SK-N-SH (cell line): ENCODE measurements at regions not wholly inside any gene's neighbourhood (a gene's known extent, or its start where the extent isn't known, plus 50 kb on each side); places are given as distances from the start of the nearest gene placed in this dataset.

ENCODE experiments used
- CTCF ChIA-PET: fragments of 300-600, 350-600 bp; formaldehyde crosslinking; extraction: SDS; loops from one replicate; lab custom pipeline; 2021; lab: Yijun Ruan, JAX
- POLR2A ChIA-PET: fragments of 350-600 bp; sonication (Branson Sonifier 250); formaldehyde crosslinking; extraction: SDS; loops from one replicate; lab custom pipeline; 2020; ENCODE audit warnings: antibody characterized with exemption, inconsistent platforms; lab: Yijun Ruan, JAX
- DNase-seq: peaks from one replicate; pipeline ENCODE4 v3.0.0; 2012
- H2AFZ ChIP-seq: fragments of 200-600 bp; sonication (generic); 2 replicates; pipeline ENCODE4 v1.8.1; 2016; ENCODE audit warnings: antibody characterized with exemption, mild to moderate bottlenecking, low read depth
- H3F3A ChIP-seq: fragments of 200-600 bp; sonication (generic); replicated peaks from 2 replicates; pipeline ENCODE3; 2016; ENCODE audit warnings: antibody characterized with exemption, mild to moderate bottlenecking; ENCODE audit not compliant: insufficient read depth
- H3K27ac ChIP-seq, 2 experiments: fragments of 200-500 bp in 1 of 2; fragments of 200-600 bp in 1 of 2; sonication (Bioruptor generic) in 1 of 2; sonication (generic), shearing (Covaris generic) in 1 of 2; 2 replicates each; pipeline versions ENCODE4 v1.5.1 to v1.6.1; 2014 to 2016; ENCODE audit warnings: low read depth in 2 of 2, inconsistent platforms in 1 of 2, low read length in 1 of 2, mild to moderate bottlenecking in 1 of 2, mixed read lengths in 1 of 2
- H3K27me3 ChIP-seq: fragments of 200-600 bp; sonication (generic), shearing (Covaris generic); 2 replicates; pipeline ENCODE4 v1.6.1; 2016; ENCODE audit warnings: mixed run types; ENCODE audit not compliant: insufficient read depth
- H3K36me3 ChIP-seq, 2 experiments: fragments of 200-500 bp in 1 of 2; fragments of 200-600 bp in 1 of 2; sonication (Bioruptor generic) in 1 of 2; sonication (generic) in 1 of 2; replicated peaks in 1 of 2; 2 replicates each; pipeline versions ENCODE3 to v1.5.1; 2014 to 2016; ENCODE audit warnings: low read length in 1 of 2, mild to moderate bottlenecking in 1 of 2; ENCODE audit not compliant: insufficient read depth in 2 of 2, control insufficient read depth in 1 of 2
- H3K4me1 ChIP-seq, 2 experiments: fragments of 200-500 bp in 1 of 2; fragments of 200-600 bp in 1 of 2; sonication (Bioruptor generic) in 1 of 2; sonication (generic), shearing (Covaris generic) in 1 of 2; 2 replicates each; pipeline versions ENCODE4 v1.5.1 to v1.6.1; 2014 to 2016; ENCODE audit warnings: low read depth in 1 of 2, low read length in 1 of 2, mixed run types in 1 of 2; ENCODE audit not compliant: insufficient read depth in 2 of 2, control insufficient read depth in 1 of 2
- H3K4me2 ChIP-seq: fragments of 200-600 bp; sonication (generic), shearing (Covaris generic); 2 replicates; pipeline ENCODE4 v1.6.1; 2017; ENCODE audit warnings: mixed run types
- H3K4me3 ChIP-seq, 2 experiments: fragments of 200-500 bp in 1 of 2; fragments of 200-600 bp in 1 of 2; sonication (Bioruptor generic) in 1 of 2; sonication (generic), shearing (Covaris generic) in 1 of 2; 2 replicates each; pipeline versions ENCODE4 v1.5.1 to v1.8.1; 2014 to 2016; ENCODE audit warnings: low read depth in 2 of 2, inconsistent platforms in 1 of 2, low read length in 1 of 2, mild to moderate bottlenecking in 1 of 2, mixed read lengths in 1 of 2, moderate library complexity in 1 of 2
- H3K79me2 ChIP-seq: fragments of 200-600 bp; sonication (generic); 2 replicates; pipeline ENCODE4 v1.8.1; 2017; ENCODE audit warnings: mild to moderate bottlenecking; ENCODE audit not compliant: insufficient read depth
- H3K9ac ChIP-seq: fragments of 200-600 bp; sonication (generic); 2 replicates; pipeline ENCODE4 v1.6.1; 2017; ENCODE audit warnings: mixed run types
- H3K9me2 ChIP-seq: fragments of 200-600 bp; sonication (generic); 2 replicates; pipeline ENCODE4 v1.6.1; 2017; ENCODE audit warnings: mixed run types
- H3K9me3 ChIP-seq: fragments of 200-600 bp; sonication (generic); 2 replicates; pipeline ENCODE4 v1.6.1; 2017; ENCODE audit warnings: mixed run types, mild to moderate bottlenecking, moderate library complexity
- H4K20me1 ChIP-seq: fragments of 200-600 bp; sonication (generic); 2 replicates; pipeline ENCODE4 v1.6.1; 2017; ENCODE audit warnings: mild to moderate bottlenecking, mixed run types; ENCODE audit not compliant: insufficient read depth
- CHD2 ChIP-seq: fragments of 150-350 bp; IDR thresholded peaks from 2 replicates; pipeline ENCODE4 v1.6.1; 2018; ENCODE audit warnings: low read length; ENCODE audit not compliant: partially characterized antibody
- EP300 ChIP-seq, 2 experiments: IDR thresholded peaks; 2 replicates each; pipeline versions ENCODE4 v1.4.0 to v1.6.1; 2012; ENCODE audit warnings: borderline replicate concordance in 1 of 2, low read depth in 1 of 2, low read length in 1 of 2
- EZH2phosphoT487 ChIP-seq: fragments of 200-600 bp; sonication (generic); IDR thresholded peaks from 2 replicates; pipeline ENCODE4 v1.6.1; 2017; ENCODE audit warnings: low read depth, mixed run types, mild to moderate bottlenecking, antibody characterized with exemption, moderate library complexity, borderline replicate concordance
- FOXM1 ChIP-seq: IDR thresholded peaks from 2 replicates; pipeline ENCODE4 v1.4.0; 2012; ENCODE audit warnings: low read depth, mild to moderate bottlenecking
- GATA2 ChIP-seq: sonication (generic); formaldehyde crosslinking; IDR thresholded peaks from 2 replicates; pipeline ENCODE4 v1.5.0; 2020; ENCODE audit warnings: mild to moderate bottlenecking, missing genetic modification reagents
- IRF3 ChIP-seq: fragments of 150-350 bp; IDR thresholded peaks from 2 replicates; pipeline ENCODE4 v1.6.1; 2016; ENCODE audit warnings: mild to moderate bottlenecking, low read depth, low read length
- MEF2A ChIP-seq: IDR thresholded peaks from 2 replicates; pipeline ENCODE4 v1.4.0; 2012; ENCODE audit warnings: low read depth, borderline replicate concordance
- NRF1 ChIP-seq: IDR thresholded peaks from 2 replicates; pipeline ENCODE4 v1.6.1; 2012; ENCODE audit warnings: low read depth, mild to moderate bottlenecking, low read length
- POLR2AphosphoS5 ChIP-seq: IDR thresholded peaks from 2 replicates; pipeline ENCODE4 v1.6.1; 2012; ENCODE audit warnings: low read depth, low read length
- RAD21 ChIP-seq: IDR thresholded peaks from 2 replicates; pipeline ENCODE4 v1.6.1; 2012; ENCODE audit warnings: mild to moderate bottlenecking, low read length
- RCOR1 ChIP-seq: fragments of 150-350 bp; IDR thresholded peaks from 2 replicates; pipeline ENCODE4 v1.6.1; 2017; ENCODE audit warnings: antibody characterized with exemption, low read length
- ZBTB33 ChIP-seq: IDR thresholded peaks from 2 replicates; pipeline ENCODE4 v1.4.0; 2012; ENCODE audit warnings: low read depth, borderline replicate concordance
- WGBS: methylation state at CpG from one replicate; pipeline ENCODE4 v1.1.6; 2017; ENCODE audit warnings: low lambda C conversion rate; 5-methylcytosine and 5-hydroxymethylcytosine counted together
- TF ChIP-seq, protein P1 (sequence below): IDR thresholded peaks from 2 replicates; pipeline ENCODE4; 2012

DNA sequence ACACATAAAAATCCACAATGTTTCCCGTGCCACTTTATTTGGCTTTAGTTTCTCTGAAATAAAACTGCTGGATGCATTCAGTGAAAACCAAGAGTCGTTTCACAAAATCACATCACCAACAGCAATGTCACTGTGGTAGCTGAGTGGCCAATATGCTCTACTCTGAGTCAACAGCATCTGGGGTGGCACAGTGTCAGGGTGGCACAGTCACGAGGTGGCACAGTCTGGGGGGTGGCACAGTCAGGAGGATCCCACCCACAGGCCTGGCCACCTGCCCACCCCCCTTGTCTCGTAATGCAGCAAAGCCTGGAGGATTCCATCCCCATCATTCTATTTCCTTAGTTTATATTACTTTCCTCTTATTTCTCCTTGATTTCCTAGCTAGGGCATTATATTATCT is 87.0 kb downstream of the ANKRD60 start (continued):
- no peak for TF ChIP-seq ZBTB33
- no peak for TF ChIP-seq CHD2
- TF ChIP-seq, protein P1, sequence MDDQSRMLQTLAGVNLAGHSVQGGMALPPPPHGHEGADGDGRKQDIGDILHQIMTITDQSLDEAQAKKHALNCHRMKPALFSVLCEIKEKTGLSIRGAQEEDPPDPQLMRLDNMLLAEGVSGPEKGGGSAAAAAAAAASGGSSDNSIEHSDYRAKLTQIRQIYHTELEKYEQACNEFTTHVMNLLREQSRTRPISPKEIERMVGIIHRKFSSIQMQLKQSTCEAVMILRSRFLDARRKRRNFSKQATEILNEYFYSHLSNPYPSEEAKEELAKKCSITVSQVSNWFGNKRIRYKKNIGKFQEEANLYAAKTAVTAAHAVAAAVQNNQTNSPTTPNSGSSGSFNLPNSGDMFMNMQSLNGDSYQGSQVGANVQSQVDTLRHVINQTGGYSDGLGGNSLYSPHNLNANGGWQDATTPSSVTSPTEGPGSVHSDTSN, result no peak

DNA sequence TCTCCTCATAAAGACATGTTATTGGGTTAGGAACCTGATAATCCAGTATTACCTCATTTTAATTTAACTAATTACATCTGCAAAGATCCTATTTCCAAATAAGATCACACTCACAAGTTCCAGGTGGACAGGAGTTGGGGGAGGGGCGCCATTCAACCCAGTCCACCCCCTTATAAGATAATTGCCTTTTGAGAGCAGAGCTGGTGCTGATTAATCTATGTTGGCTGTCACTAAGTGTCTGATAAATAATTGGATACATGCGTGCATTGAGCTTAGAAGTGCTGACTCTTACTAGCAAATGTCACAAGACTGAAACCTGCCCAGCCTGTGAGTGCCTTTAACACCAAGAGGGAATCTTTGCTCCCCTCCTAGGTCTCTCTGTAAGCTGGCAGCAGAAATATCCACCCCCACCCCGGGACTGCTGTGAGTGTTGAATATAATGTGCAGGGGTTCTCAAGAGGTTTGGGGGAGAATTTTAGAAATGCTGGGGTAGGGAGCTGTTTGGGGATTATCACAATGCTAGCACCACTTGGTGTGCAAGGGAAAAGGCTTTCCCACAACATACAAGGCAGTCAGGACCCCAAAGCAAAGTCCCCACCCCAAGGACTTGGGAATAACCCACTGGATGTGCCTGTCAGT is 87.5 kb downstream of the ANKRD60 start:
- Histone ChIP-seq H4K20me1 (no peaks in the 10 kb centered on the region), H3K4me3 (no peak overlapping the region), H3F3A (no peaks in the 10 kb centered on the region), H3K79me2 (no peaks in the 10 kb centered on the region), H3K27me3 (peaks cover 12% of the 10 kb centered on the region; the same call in 1 of the 2 replicates), H3K27ac (peak overlapping the region in 1 of 2 experiments; percentile 65; a peak in 2 of 4 replicates), H3K9me3 (no peaks in the 10 kb centered on the region), H3K4me2 (no peak overlapping the region), H3K4me1 (peaks cover 0 to 13% of the 10 kb centered on the region in 2 experiments; a peak in 1 of 4 replicates), H3K36me3 (no peaks in the 10 kb centered on the region), H3K9ac (no peak overlapping the region), H2AFZ (no peak overlapping the region), H3K9me2 (no peaks in the 10 kb centered on the region)
- peak in 1 of 2 experiments; percentile 46; a peak in 1 of 4 replicates for TF ChIP-seq EP300 (IDR thresholded peaks at IDR 0.05; ENCODE audit: borderline replicate concordance in 1 of 2, low read depth in 1 of 2, low read length in 1 of 2)
- TF ChIP-seq GATA2 (CRISPR knock-in tag), result peak; percentile 0
- no peak for TF ChIP-seq POLR2AphosphoS5
- TF ChIP-seq FOXM1, result no peak
- no peak for TF ChIP-seq ZBTB33
- no peak for TF ChIP-seq IRF3
- TF ChIP-seq NRF1, result no peak
- no peak for TF ChIP-seq EZH2phosphoT487
- no peak for TF ChIP-seq RAD21
- no peak for TF ChIP-seq MEF2A
- TF ChIP-seq RCOR1, result 0 out of 2 replicates have a peak, but pooled peaks have one; percentile 29
- ChIA-PET POLR2A (no interaction called here), CTCF (interaction anchor here (1.4 to 1.5 kb wide), 2 partner anchors 13 to 39 kb away, joined by 3 to 4 read pairs; no protein-coding TSS in a partner anchor)
- WGBS, result 47% methylated on average over 3 of the region's 3 CpGs
- no peak for DNase-seq
